ENCODE measurements at regions not wholly inside any gene's neighbourhood (a gene's known extent, or its start where the extent isn't known, plus 50 kb on each side); places are given as distances from the start of the nearest gene placed in this dataset.

DNA sequence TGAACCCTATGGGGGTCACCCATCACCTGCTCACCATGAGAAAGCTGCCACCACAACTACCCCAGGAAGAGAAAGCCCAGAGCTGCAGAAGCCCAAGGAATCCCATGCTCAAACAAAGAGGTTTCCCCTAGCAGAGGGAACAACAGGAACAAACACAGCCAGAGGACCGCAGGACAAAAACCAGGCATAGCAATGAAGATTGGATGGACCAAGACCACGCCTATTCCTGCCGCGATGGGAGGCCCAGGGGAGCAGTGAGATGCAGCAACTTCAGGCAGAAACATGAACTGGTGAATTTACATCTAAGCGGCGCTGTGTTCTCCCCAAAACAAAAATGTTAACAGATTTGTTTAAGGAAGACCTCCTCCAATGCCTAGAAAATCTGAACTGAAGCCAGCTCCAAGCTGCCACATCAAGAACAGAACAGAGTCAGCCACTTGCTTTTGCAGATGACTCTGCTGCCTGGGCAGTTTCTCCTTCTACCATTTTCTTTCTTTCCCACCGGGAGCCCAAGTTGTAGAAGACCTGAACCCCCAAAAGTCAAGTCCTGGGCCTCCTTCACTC is 134.2 kb upstream of the NEBL start (continued):
- no peak for TF ChIP-seq TEAD4 (IDR thresholded peaks at IDR 0.05; ENCODE audit: low read depth, low read length)
- no peak for TF ChIP-seq CHD1 (IDR thresholded peaks at IDR 0.05; ENCODE audit: low read depth, low read length)
- TF ChIP-seq SUZ12 (IDR thresholded peaks at IDR 0.05; ENCODE audit: low read length), result no peak
- no peak for TF ChIP-seq GABPA (IDR thresholded peaks at IDR 0.05; ENCODE audit: borderline replicate concordance, insufficient read depth, low read length)
- TF ChIP-seq POU5F1 (IDR thresholded peaks at IDR 0.05; ENCODE audit: low read depth, low read length), result no peak
- TF ChIP-seq POLR2AphosphoS5 (IDR thresholded peaks at IDR 0.05; ENCODE audit: low read depth, low read length), result no peak
- TF ChIP-seq BCL11A (IDR thresholded peaks at IDR 0.05; ENCODE audit: low read depth in 2 of 2, low read length in 2 of 2), result no peak
